ENCODE measurements at regions not wholly inside any gene's neighbourhood (a gene's known extent, or its start where the extent isn't known, plus 50 kb on each side); places are given as distances from the start of the nearest gene placed in this dataset.
A peak's percentile ranks its signal among the peaks of the same experiment; 100 is the strongest.

DNA sequence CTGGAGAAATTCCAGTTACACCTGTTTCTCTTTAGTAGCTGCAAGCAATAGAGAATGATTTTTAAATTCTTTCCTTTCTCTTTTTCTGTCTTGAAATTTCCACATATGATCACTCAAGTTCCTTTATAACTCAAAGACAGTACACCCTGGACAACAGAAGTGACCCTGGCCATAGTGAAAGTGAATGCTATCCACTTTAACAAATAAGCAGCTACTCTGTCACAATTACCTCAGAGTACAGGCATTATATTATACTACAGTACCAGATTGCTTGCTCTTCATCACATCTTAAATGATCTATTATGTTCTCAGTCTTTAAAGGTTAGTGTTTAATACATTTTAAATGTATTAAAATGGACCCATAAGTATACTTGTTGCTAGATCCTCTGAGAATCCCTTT is 136.2 kb downstream of the KLF12 start:
- no peak for DNase-seq

DNA sequence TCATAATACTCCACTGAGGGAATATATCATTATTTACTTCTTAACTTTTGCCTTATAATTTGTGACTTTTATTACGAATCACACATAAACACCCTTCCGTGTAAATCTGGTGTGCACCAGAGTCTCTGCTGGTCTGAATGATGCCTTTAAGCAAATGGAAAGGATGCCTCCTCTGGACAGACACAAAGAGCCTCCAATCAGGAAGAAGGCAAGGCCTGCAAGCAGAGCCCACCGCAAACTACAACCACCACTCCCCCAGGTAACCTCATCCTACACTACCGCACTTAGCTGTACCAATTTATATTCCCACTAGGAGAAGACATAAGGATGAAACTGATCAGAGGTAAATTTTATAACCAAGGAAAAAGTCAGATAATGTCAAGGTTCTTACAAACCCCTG is 137.6 kb downstream of the KLF12 start:
- no peak for DNase-seq

DNA sequence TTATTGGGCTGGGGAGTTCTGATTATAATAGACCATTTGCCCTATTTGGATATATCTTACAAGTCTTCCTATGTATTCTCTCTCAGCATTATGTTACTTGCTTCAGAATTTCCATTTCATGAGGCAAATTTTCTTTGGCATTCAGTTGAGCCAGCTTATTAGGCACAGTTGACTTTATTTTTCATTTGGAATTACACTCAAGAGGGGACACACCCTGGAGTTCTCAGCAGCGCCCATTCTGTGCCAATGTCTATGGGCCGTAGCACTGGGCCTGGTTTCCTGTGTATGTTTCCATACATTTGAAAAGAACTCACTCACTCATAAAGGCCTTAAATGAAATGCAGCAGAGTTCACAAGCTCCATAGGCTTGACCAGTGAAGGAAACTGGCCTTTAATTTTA is 138.5 kb downstream of the KLF12 start:
- no peak for DNase-seq

DNA sequence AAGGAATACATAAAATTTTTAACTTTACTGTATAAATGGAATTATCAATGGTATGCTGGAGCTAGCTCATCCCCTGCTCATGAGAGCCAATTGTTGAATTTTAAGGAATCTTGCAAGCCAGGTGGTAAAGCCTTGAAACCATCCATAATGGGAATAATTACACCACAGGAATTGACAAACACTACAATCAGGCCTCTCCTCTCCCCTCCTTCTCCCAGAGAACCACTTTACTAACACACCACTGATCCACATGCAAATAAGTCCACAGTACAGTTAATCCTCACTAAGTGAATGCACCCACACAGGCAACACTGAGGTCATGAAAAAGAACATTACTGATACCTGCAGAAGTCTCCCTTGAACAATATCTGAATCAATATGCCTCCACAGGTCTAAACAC is 140.5 kb downstream of the KLF12 start:
- DNase-seq = no peak

DNA sequence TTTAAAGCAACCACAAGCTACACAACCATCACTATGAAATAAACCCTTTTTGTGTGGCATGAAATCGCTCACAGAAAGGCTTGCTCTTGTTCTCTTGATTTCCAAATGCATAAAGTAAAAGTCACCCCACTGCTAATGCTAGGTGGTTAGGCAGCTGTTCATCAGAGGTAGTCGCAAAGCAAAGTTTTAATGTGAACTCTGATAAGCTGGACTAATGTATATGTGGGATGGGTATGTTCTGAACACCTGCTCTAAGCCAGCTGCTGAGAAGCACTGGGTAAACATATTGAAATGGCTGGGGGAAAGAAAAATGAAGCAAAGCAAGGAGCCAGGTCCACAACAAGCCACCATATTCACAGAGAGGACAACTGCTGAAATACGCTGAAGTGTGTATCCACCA is 142.3 kb downstream of the KLF12 start:
- no peak for DNase-seq

DNA sequence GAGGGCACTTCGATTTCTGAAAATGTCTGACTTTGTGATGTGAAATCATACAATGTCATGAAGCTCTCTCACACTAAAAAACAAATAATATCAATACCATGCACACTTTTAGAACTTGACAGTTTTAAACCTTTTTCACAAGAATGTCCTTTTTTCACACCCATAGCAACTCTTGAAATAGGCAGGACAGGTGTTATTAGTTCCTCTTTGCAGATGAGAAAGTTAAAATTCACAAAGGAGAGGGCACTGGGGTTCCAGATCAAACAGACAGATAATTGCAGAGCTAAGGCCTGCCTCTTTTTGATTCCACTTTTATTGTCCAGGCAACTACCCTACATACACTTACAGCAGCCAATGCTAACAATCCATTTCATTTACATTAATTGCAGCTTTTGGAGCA is 142.8 kb downstream of the KLF12 start:
- no peak for DNase-seq

DNA sequence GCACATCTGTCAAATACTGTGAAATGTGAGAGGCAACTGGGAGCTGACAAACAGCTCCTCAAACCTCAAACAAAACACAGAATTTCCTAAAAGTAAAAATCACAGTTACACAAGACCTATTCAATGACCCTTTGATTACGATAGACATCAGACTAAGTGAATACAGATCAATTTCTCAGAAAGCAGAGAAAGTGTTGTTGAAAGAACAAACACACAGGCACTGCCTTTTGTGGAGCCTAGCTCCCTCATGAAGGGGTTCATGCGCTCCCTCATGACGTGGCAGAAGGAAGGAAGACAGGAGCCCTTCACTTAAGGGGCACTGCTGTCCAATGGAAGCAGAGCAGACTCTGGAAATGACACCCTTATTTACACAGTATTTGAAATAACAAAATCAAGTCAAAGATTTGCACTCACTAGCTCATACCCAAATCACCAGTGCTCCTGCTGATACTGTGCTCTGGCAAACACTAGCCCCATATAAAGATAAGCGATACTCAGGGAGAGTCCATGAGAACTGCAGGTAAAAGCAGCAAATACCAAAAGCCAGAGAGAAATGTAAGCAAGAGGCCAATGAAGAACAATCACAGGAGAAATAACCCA is 144.9 kb downstream of the KLF12 start:
- no peak for DNase-seq

DNA sequence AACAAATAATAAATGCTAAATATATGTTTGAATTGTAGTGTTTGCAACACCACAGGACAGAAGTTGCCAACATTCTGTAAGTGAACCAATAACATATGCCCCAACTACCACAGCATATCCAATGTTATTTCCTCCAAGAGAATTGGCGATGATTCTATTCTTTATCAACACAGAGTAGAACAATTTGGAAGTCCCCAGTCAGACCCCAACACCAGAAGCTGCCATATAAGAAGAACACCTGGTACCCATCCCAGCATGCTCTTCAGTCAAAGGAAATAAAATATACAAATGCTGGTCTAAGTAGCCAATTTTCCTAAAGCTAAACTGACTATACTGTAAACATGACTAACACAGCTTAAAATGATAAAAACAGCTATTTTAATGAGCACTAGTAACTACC is 145.7 kb downstream of the KLF12 start:
- no peak for DNase-seq

DNA sequence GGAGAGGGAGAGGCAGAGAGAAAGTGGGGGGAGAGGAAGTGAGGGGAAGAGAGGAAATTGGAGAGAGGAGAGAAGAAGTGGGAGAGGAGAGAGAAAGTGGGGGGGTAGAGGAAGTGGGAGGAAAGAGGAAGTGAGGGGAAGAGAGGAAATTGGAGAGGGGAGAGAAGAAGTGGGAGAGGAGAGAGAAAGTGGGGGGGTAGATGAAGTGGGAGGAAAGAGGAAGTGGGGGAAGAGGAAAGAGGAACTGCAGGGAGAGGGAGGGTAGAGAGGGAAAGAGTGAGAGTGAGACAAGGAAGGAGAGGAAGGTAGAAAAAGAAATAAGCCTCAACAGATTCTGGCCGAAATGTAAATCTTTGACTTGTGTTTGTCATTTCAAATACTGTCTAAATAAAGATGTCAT is 146.6 kb downstream of the KLF12 start:
- no peak for DNase-seq

DNA sequence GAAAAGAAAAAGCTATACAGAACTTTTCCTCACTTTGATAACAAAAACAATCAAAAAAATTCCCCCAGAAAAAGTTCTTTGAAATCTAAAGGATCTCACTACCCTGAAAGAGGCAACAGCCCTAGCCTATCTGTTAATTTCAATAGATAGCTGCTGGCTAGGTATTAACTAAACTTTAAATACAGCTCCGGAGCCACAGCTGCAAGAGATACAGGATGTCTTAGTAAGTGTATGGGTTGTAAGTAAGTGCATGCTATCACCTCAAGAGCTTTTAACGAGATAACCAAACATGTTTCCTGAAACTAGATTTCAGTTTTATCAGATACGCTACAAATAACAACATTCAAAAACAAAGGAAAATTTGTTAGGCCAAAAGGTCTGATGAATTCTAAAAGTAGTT is 148.4 kb downstream of the KLF12 start:
- no peak for DNase-seq

DNA sequence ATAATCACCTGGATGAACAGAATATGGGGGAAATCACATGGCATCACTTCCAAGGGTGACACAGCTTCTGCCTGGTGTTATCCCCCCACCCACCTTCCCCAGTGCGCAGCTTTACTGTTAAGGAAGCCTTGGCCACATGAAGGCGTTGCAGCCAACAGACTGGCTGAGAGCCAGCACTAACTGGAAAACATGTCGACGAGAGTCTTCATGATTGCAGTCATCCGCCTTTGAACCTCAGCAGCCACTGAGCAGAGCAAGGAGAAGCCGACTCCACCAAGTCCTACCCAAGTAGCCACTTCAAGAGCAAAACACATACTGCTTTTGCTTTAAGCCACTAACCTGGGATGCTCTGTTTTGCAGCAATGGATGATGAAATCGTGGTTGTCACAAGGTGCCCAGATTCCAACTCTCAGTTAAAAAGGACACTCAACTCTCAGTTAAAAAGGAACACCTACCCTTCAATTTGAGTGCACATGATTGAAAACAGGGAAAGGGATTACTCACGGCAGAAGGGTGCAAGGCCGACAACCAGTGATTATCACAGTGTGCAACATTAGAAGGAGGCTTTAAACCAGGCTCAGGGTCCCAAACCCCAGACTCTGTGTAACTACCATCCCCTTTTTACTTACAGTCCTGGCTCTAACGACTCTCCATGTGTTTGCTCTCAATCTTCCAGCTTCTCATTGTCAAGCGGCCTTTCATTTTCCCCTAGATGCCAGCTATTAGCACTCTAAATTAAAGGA is 149.1 kb downstream of the KLF12 start:
- no peak for DNase-seq

DNA sequence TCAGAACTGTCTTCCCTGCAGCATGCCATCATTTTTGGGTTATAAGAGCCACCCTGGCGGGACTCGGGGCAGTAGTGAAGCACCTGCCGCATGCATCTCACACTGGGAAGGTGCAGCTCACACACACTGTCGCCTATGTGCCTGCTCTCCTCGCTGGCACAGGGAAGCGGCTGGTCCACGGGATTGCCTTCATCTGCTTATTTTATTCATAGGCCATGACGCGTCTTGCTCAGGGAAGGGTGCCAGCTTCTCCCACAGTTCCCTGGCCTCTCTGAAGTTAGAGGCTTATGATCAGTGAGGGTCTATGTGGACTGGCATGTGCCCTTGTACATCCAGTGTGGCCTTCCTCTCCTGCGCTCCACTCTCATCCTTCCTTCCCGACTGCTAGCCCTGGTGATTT is 150.0 kb downstream of the KLF12 start:
- DNase-seq = no peak

DNA sequence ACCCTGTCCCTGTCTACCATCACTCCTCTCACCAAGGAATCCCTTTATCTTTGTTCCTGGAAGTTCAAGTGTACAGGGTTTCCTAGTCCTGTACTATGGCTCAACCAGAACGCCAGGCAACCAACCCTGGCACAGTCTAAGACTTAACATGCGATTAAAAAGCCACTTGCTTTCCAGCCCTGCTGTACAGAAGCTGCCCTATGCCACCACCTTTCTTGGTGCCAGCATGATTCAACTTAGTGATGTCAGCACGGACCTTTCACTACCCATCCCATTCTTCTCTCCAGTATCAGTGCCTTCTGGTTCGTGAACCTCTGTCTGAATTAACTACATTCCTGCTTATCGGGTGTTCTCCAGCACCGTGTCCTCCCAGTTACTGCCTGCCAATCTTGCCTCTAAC is 151.1 kb downstream of the KLF12 start:
- DNase-seq = peak; percentile 20

DNA sequence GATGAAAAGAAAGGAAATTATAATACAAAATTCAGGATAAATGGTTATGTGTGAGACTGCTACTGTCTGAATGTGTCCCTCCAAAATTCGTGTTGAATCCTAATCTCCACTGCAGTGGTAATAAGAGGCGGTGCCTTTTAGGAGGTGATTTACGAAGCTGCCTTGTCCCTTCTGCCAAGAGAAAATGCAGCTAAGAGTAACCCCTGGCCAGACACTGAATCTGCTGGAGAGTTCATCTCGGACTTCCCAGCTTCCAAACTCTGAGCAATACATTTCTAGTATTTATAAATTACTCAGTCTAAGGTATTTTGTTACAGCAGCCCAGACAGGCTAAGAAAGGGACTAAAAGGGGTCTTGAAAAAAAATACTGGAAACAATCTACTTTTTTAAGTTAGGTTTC is 152.6 kb downstream of the KLF12 start:
- no peak for DNase-seq

DNA sequence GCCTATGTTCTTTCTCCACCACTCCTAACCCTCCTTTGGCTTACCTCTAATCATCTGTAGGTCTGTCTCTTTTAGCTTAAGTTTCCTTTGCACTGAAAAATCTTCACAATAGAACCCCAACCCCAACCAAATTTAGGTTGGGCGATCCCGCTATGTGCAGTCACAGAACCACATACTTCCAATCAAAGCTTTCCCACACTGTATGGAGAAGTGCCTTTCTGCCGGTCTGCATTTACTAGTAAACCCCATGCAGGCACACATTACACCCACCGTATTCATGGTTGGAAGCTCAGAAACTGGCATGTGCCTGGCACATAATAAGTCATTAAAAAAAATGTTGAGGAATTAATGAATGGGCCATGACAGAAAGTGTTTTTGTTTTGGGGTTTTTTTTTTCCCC is 158.4 kb downstream of the KLF12 start:
- no peak for DNase-seq

DNA sequence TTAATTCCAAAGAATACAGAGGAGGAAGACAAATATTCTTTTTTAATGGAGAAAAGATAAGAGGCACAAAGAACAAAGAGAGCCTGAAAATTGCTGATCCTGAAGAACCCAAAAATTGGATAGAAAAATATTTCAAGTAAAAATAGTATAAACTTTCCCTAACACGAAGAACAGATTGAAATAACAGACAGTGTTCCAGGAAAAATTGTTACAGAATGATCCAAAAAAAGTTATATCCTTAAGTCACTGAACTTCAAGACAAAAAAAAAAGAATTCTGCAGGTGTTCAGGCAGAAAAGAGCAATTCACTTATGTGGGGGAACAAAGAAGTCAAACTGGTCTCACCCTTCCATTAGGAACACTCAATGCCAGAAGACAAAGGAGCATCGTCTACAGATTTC is 160.2 kb downstream of the KLF12 start:
- no peak for DNase-seq

DNA sequence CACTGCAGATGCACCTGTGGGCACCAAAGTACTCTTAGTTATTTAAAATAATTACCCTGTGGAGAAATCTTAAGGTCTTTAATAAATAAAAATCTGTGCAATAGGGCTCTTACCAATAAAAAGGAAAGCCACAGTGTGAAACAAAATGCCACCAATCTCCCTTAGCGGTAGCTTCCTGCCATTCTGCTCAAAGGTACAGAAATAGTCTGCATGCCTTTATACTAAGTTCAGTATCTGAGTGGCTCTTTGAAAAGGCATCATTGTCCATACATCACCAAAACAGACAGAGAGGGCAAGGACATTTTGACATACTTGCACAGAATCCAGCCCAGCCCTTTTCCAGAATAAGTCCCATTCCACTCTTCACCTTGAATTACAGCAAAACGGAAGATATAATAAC is 161.0 kb downstream of the KLF12 start:
- no peak for DNase-seq

DNA sequence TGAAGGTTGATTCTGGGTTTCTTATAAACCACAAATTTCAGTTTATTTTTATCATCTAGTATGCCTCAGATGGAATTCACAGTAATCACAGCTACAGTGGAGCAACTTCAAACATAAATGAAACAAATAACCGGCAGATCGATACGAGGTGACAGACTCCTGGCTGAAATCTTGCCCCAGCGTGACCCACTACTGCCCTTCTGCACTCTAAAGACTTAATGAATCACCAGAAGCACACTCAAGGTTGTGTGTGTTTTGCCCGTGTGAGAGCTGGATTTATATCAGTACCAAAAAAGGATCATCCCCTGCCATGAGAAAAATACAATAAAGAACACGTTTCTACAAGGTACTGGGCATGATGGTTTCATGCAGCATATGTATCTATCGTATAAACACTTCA is 161.7 kb downstream of the KLF12 start:
- DNase-seq = no peak

DNA sequence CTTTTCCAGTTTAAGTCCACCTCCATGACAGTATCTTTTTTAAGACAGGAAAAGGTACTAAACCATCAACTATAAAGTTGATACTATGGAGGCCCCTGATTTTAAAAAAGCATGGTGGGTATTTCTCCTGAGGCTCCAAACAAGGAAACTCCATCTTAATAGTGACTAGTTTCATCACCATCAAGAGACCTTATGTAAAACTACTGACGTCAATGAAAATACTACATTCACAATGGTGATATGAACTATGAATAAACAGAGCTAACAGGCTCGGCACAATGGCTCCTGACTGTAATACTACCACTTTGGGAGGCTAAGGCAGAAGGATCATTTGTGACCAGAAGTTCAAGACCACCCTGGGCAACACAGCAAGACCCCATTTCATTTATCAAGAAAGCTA is 162.7 kb downstream of the KLF12 start:
- no peak for DNase-seq

DNA sequence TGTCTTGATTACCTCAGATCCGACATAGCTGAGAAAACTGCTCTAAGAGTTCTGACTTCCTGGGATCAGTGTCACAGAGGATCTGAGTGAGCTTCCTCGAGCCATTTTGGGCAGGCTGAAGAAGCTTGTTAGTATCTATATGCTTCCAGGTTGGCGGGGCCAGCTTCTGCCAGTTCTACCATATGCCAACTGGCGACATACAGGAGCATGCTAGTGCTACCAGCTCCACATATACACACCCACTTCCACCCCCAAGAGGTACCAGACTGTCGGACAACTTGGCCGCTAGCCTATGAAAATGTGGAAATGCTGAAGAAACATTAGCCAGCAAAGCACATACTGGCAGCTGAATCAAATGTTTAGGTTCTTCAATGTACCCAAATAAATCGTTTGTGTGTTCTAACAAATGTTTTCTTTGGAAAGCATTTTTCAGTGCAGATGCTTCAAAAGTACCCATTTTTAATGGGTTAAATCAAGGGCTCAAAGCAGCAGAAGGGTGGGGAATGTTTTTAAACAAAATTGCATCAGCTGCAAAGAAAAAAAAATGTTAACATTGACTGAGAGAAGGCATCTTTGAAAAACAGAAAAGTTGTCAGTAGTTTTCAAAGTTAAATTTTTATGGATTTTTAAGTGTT is 163.7 kb downstream of the KLF12 start:
- no peak for DNase-seq

DNA sequence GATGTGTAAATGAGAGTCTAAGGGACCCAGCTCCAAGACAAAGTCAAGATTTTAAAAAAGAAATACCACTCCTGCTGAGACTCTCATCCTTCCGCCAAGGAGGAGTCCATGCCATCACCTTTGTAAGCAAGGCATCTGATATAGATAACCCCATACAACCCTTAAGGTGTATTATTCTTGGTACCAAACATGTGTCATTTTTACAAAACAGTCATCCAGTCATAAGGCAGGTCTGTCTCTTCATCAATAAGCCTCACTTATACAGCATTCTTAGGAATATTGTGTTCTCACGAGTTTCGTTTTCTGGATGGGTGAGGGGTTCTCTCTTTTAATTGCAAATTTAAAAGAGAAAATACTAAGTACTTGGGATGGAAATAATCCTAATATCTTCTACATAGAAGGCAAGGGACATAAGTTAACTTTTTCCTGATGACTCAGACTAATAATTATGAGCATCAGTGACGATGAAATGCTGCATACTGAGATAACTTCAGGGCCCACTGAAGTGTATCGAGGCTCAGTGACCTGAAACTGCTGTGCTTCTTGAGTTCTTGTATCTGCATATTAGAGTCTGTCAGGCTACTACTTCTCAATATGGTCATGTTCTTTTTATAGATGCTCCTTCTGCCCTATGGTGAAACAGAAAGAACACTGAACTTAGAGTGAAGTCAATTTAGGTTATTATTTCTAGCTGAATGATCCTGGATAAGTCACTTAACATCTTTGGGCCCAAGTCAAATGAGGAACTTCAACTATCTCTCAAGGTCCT is 166.6 kb downstream of the KLF12 start:
- DNase-seq = no peak

DNA sequence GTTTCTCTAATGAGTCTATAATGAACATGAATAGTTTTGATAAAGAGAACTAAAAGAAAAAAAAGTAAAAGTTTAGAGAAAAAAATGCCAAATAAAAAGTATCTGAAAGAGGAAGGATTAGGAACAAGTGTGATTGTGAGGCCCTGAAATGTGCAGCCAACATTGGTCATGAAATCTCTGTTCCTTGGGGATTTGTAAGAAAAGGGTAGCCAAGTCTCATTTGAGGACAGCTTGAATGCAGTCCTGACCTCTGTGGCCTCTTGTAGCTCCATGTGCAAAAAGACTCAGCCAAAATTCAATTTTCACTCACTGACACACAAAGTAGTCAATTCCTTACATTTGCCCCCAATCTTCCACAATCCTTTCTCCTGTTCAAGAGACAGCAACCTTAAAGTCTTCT is 167.9 kb downstream of the KLF12 start:
- DNase-seq = no peak

DNA sequence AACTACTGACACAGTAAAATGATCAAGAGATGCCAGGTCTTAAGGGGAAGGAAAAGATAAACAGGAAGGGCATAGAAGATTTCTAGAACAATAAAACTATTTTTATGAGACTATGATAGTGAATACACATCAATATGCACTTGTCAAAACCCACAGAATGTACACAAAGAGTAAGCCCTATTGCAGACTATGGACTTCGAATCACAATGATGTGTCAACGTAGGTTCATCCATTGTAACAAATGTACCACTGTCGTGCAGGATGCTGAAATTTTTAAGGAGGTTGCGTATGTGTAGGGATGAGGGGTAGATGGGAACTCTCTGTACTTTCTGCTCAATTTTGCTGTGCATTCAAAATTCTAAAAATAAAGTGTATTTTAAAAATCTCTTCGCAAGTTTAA is 171.9 kb downstream of the KLF12 start:
- no peak for DNase-seq

DNA sequence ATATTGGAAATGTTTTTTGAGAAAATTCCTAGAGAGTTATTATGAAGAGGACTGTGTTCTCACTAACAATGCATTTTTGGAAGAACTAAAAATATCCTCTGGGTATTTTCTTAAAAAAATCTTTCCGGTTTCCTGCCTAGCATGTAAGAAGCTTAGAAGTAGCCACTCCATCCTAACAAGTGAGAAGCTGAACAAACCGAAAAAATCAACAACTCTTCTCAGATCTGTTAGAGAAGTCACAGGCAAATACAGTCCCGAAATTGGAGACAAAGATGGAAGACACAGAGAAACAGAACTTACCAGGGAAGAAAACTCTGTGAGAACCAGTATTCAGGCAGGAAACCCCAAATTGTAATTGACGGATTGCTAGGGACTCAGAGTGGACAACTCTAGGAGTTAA is 173.0 kb downstream of the KLF12 start:
- no peak for DNase-seq
